GM12873 (cell line): ENCODE measurements at regions not wholly inside any gene's neighbourhood (a gene's known extent, or its start where the extent isn't known, plus 50 kb on each side); places are given as distances from the start of the nearest gene placed in this dataset.

Source experiments
- TF ChIP-seq, protein P1 (sequence below): IDR thresholded peaks from 2 replicates; pipeline ENCODE4 v1.5.1; 2012; ENCODE audit warnings: low read depth, mild to moderate bottlenecking, moderate library complexity, low read length, control low read depth; ENCODE audit not compliant: insufficient read depth; ENCODE audit errors: missing control alignments

DNA sequence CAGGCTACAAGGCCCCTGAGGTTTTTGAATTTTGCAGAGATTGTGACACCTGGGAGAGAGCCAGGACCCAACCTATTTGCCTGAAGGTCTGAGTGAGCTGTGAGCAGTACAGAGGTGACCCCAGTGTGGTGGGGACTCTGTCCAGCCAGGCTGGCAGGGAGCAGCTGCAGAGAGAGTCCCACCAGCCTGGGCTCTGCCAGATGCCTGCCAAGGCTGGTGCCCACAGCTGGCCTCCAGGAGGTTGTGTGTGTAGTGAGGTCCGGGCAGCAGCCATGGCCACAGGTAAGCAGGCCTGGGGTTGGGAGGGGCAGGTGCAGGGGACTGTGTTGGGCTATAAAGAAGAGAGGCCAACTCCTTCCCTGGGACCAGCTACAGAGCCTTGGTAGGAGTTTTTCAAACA is 144.8 kb downstream of the CRYBB2 start:
- TF ChIP-seq, protein P1, sequence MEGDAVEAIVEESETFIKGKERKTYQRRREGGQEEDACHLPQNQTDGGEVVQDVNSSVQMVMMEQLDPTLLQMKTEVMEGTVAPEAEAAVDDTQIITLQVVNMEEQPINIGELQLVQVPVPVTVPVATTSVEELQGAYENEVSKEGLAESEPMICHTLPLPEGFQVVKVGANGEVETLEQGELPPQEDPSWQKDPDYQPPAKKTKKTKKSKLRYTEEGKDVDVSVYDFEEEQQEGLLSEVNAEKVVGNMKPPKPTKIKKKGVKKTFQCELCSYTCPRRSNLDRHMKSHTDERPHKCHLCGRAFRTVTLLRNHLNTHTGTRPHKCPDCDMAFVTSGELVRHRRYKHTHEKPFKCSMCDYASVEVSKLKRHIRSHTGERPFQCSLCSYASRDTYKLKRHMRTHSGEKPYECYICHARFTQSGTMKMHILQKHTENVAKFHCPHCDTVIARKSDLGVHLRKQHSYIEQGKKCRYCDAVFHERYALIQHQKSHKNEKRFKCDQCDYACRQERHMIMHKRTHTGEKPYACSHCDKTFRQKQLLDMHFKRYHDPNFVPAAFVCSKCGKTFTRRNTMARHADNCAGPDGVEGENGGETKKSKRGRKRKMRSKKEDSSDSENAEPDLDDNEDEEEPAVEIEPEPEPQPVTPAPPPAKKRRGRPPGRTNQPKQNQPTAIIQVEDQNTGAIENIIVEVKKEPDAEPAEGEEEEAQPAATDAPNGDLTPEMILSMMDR, result no peak

- TF ChIP-seq, protein P1, result no peak
Observed at GRCh38 chr22:25364736-25365241, 145.3 kb downstream of the CRYBB2 start.

DNA sequence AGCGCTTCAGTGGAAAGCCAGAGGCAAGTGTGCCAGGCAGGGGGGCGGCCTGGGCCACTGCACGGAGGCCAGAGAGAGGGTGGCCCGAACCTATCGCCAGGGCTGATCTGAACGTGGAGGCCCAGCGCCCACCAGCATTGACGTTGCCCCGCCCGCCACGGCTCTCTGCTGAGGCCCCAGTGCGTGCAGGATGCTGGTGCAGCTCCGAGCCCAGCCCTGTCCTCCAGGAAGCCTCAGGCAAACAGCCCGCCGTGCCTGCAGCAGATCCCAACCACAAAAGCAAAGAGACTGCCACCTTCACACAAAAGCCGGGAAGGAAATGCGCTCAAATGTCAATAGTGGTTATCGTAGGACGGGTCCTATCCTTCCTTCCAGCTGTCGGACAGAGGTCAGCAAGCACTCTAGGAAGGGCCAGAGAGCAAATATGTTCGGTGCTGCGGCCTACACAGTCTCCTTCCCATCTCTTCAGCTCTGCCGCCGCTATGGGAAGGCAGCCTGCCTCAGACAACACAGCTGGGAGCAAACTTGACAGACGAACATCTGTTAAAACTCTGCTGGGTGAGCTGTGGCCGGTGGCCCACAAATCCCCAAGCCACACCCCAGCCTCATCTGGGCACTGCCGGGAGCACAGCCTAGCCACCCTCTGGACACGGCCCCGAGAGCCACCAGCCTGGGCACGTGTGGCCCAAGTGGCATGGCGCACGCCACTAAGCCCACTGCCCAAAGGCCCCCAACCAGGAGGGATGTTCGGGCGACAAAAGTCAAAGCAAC is 146.2 kb downstream of the CRYBB2 start:
- TF ChIP-seq, protein P1, result no peak

- TF ChIP-seq, protein P1, result no peak
Observed at GRCh38 chr22:25366408-25366807, 147.0 kb downstream of the CRYBB2 start.

DNA sequence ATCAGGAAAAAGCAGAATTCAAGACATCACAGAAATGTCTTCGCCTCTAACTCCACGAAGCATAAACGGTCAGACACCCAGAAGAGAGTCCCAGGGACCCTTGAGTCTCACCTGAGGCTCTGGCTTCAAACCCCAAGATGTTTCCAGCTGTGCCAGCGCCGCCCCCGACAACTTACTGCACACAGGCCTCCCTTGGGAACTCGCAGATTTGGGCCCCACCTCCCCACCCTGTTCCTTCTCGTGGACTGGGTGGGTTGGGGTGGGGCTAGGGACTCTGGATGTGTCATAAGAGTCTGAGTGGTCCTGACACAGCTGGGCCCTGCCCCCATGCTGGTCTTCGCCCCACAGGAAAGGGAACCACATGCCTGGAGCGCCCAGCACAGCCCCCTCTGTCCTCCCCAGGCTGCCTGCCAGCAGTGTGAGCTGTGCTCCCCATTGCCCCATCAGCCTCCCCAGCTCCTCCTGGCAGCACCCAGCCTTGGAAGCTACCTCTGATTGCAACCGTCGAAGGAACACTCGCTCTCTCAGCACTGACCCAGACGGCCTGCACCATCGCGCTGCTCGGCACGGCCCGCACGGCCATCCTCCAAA is 147.5 kb downstream of the CRYBB2 start:
- TF ChIP-seq, protein P1, result no peak

- TF ChIP-seq, protein P1, result no peak
Observed at GRCh38 chr22:25367756-25368155, 148.3 kb downstream of the CRYBB2 start.

DNA sequence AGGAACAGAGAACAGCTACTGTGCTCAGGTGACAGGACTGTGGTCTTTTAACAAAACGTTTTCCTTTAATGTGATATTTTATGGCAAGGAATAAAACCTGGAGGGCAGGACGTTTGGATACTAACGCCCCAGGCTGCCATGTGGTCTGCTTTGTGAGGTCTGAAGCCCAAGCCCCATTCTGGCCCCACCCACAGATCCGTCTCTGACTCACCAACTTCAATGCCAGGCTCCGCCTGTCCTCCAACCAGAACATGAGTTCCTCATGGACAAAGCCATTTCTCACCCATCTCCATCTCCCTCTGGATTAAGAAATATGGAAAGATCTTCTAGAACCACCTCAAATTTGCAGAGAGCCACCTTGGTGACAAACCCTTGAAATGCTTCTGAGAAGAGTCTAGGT is 148.8 kb downstream of the CRYBB2 start:
- TF ChIP-seq, protein P1, result no peak
